GM12878 (cell line): ENCODE measurements at regions not wholly inside any gene's neighbourhood (a gene's known extent, or its start where the extent isn't known, plus 50 kb on each side); places are given as distances from the start of the nearest gene placed in this dataset.

ENCODE experiments used
- ATAC-seq: fragments of 200-7000 bp; cut with Tn5 transposase; 3 replicates; pipeline ENCODE4 v1.9.1; 2020; ENCODE audit warnings: mild to moderate bottlenecking, moderate library complexity
- BruUV-seq: library from RNA; stranded (reverse); fragments of 400-500 nt; replicated peaks from 2 replicates; lab custom pipeline; 2021; lab: Mats Ljungman, UMichigan
- CTCF ChIA-PET: fragments of 300-600 bp; sonication (Branson Sonifier 250); formaldehyde crosslinking; extraction: SDS; loops from one replicate; lab custom pipeline; 2021; ENCODE audit warnings: inconsistent platforms; lab: Yijun Ruan, JAX
- POLR2A ChIA-PET: fragments of 350-600 bp; formaldehyde crosslinking; extraction: SDS; loops from one replicate; lab custom pipeline; 2021; ENCODE audit warnings: inconsistent platforms; lab: Charles Lee
- RAD21 ChIA-PET: fragments of 300-600 bp; sonication (Branson Sonifier 250); formaldehyde crosslinking; loops from one replicate; lab custom pipeline; 2023; ENCODE audit warnings: antibody characterized with exemption; ENCODE audit not compliant: unreplicated experiment; lab: Charles Lee
- SMC1A ChIA-PET: fragments of 300-600 bp; sonication (Branson Sonifier 250); formaldehyde crosslinking; loops from one replicate; lab custom pipeline; 2023; ENCODE audit not compliant: unreplicated experiment, uncharacterized antibody; lab: Charles Lee
- DNase-seq: peaks from one replicate; pipeline ENCODE4 v3.0.0-alpha.2; 2011; ENCODE audit warnings: low read depth, low spot score
- FAIRE-seq: peaks from 3 replicates; lab custom pipeline; 2011; peaks lifted over from hg19 to GRCh38; lab: Jason Lieb, UNC
- H2AFZ ChIP-seq: 2 replicates; pipeline ENCODE4 v1.6.0; 2011; ENCODE audit warnings: low read depth, low read length, control low read depth; ENCODE audit not compliant: control insufficient read depth
- H3K27ac ChIP-seq: 2 replicates; pipeline ENCODE4 v1.5.1; 2011; ENCODE audit warnings: control low read depth; ENCODE audit not compliant: control insufficient read depth, insufficient read depth
- H3K27me3 ChIP-seq, 2 experiments: replicated peaks in 1 of 2; 2 replicates each; pipeline versions ENCODE4 v1.6.0 to v1.6.1; 2011; ENCODE audit warnings: low read length in 1 of 2; ENCODE audit not compliant: control insufficient read depth in 2 of 2, insufficient read depth in 2 of 2
- H3K36me3 ChIP-seq, 2 experiments: 2 replicates each; pipeline ENCODE4 v1.5.1; 2011; ENCODE audit warnings: low read length in 1 of 2; ENCODE audit not compliant: control insufficient read depth in 2 of 2, insufficient read depth in 2 of 2
- H3K4me1 ChIP-seq: 2 replicates; pipeline ENCODE4 v1.6.1; 2011; ENCODE audit warnings: mild to moderate bottlenecking, low read length, moderate library complexity, mixed read lengths; ENCODE audit not compliant: control insufficient read depth, insufficient read depth
- H3K4me2 ChIP-seq: 2 replicates; pipeline ENCODE4 v1.6.0; 2011; ENCODE audit warnings: control low read depth; ENCODE audit not compliant: control insufficient read depth, insufficient read depth
- H3K4me3 ChIP-seq: fragments of 200-600 bp; sonication (generic); 2 replicates; pipeline ENCODE4 v1.5.1; 2016
- H3K79me2 ChIP-seq: 2 replicates; pipeline ENCODE4 v1.6.0; 2011; ENCODE audit warnings: low read length; ENCODE audit not compliant: control insufficient read depth, insufficient read depth
- H3K9ac ChIP-seq: 2 replicates; pipeline ENCODE4 v1.8.0; 2011; ENCODE audit warnings: low read length, control low read depth, mixed read lengths; ENCODE audit not compliant: control insufficient read depth, insufficient read depth
- H3K9me3 ChIP-seq: replicated peaks from 3 replicates; pipeline ENCODE4 v1.5.1; 2011; ENCODE audit warnings: mild to moderate bottlenecking, low read length; ENCODE audit not compliant: control insufficient read depth, insufficient read depth
- H4K20me1 ChIP-seq: 2 replicates; pipeline ENCODE4 v1.6.0; 2011; ENCODE audit not compliant: control insufficient read depth, insufficient read depth
- CBX5 ChIP-seq: sonication (generic); IDR thresholded peaks from 2 replicates; pipeline ENCODE4 v1.6.1; 2016; ENCODE audit warnings: low read depth, moderate library complexity, mild to moderate bottlenecking, inconsistent platforms
- CHD1 ChIP-seq: IDR thresholded peaks from 2 replicates; pipeline ENCODE4 v1.6.1; 2012; ENCODE audit warnings: low read depth, low read length, improper control_type of control experiment
- FOS ChIP-seq: IDR thresholded peaks from 3 replicates; pipeline ENCODE4 v1.6.1; 2011; ENCODE audit warnings: borderline replicate concordance; ENCODE audit not compliant: insufficient read length; ENCODE audit errors: extremely low read depth
- FOXK2 ChIP-seq: fragments of 450-650 bp; IDR thresholded peaks from 2 replicates; pipeline ENCODE4 v1.6.1; 2017; ENCODE audit warnings: mild to moderate bottlenecking, moderate library complexity
- HCFC1 ChIP-seq: fragments of 150-350 bp; IDR thresholded peaks from 2 replicates; pipeline ENCODE4 v1.6.1; 2014; ENCODE audit warnings: low read length
- HDGF ChIP-seq: fragments of 450-650 bp; IDR thresholded peaks from 2 replicates; pipeline ENCODE4 v1.6.1; 2016; ENCODE audit warnings: antibody characterized with exemption
- NFYB ChIP-seq: IDR thresholded peaks from 2 replicates; pipeline ENCODE4 v1.6.1; 2011; ENCODE audit warnings: low read depth, mild to moderate bottlenecking, low read length, improper control_type of control experiment, moderate library complexity; ENCODE audit not compliant: insufficient read depth
- NR2C1 ChIP-seq: fragments of 450-650 bp; IDR thresholded peaks from 2 replicates; pipeline ENCODE4 v1.6.1; 2017; ENCODE audit warnings: antibody characterized with exemption, mild to moderate bottlenecking, moderate library complexity
- NR2C2 ChIP-seq: IDR thresholded peaks from 2 replicates; pipeline ENCODE4 v1.6.1; 2011; ENCODE audit warnings: borderline replicate concordance, low read depth; ENCODE audit not compliant: control insufficient read depth, insufficient read length
- NR2F1 ChIP-seq: fragments of 450-650 bp; conservative IDR thresholded peaks from 2 replicates; pipeline ENCODE4 v1.6.1; 2017; ENCODE audit warnings: mild to moderate bottlenecking
- PAX5 ChIP-seq: IDR thresholded peaks from 2 replicates; pipeline ENCODE4 v1.6.1; 2011; ENCODE audit warnings: low read depth, low read length, borderline replicate concordance
- SMARCA5 ChIP-seq: fragments of 450-650 bp; IDR thresholded peaks from 2 replicates; pipeline ENCODE4 v1.6.1; 2017; ENCODE audit warnings: mild to moderate bottlenecking
- SRF ChIP-seq, 2 experiments: IDR thresholded peaks; 2 replicates each; pipeline ENCODE4 v1.6.1; 2011; ENCODE audit warnings: low read depth in 2 of 2, low read length in 2 of 2, mild to moderate bottlenecking in 1 of 2, moderate library complexity in 1 of 2
- SUPT20H ChIP-seq: IDR thresholded peaks from 2 replicates; pipeline ENCODE4 v1.6.1; 2011; ENCODE audit warnings: low read depth, mild to moderate bottlenecking, low read length, moderate library complexity, borderline replicate concordance; ENCODE audit not compliant: control insufficient read depth
- TCF7 ChIP-seq: IDR thresholded peaks from 2 replicates; pipeline ENCODE4 v1.6.1; 2014; ENCODE audit warnings: antibody characterized with exemption, borderline replicate concordance
- USF1 ChIP-seq: IDR thresholded peaks from 2 replicates; pipeline ENCODE4 v1.6.1; 2011; ENCODE audit warnings: borderline replicate concordance, low read depth, mild to moderate bottlenecking, moderate library complexity, mixed read lengths, low read length; ENCODE audit not compliant: insufficient read depth; ENCODE audit errors: extremely low read length
- USF2 ChIP-seq: IDR thresholded peaks from 2 replicates; pipeline ENCODE4 v1.6.1; 2011; ENCODE audit warnings: low read depth, low read length, improper control_type of control experiment, borderline replicate concordance
- ZNF592 ChIP-seq: fragments of 450-650 bp; IDR thresholded peaks from 2 replicates; pipeline ENCODE4 v1.6.1; 2017; ENCODE audit warnings: mild to moderate bottlenecking, moderate library complexity
- WGBS: methylation state at CpG from one replicate; pipeline ENCODE4 v1.1.6; 2016; ENCODE audit warnings: low lambda C conversion rate; ENCODE audit not compliant: insufficient replicate concordance, insufficient coverage; ENCODE audit errors: missing lambda C conversion rate; 5-methylcytosine and 5-hydroxymethylcytosine counted together
- in situ Hi-C: fragments of 300-500 bp; cut with MboI; formaldehyde crosslinking; loops from 9 replicates; pipeline ENCODE4 v1.14.3; 2018; ENCODE audit warnings: mixed read lengths
- intact Hi-C: fragments of 100-400 bp; cut with micrococcal nuclease; formaldehyde crosslinking; loops from one replicate; pipeline ENCODE4 v1.14.2; 2022; ENCODE audit not compliant: unreplicated experiment
- TF ChIP-seq, protein P1 (sequence below): fragments of 450-650 bp; IDR thresholded peaks from 2 replicates; pipeline ENCODE4 v1.6.1; 2014; ENCODE audit warnings: mild to moderate bottlenecking

GRCh38 chr11:134907636-134908035, 495.6 kb upstream of the B3GAT1 start:
- Histone ChIP-seq H4K20me1 (peaks cover 4% of the 10 kb centered on the region; the same call in 1 of the 2 replicates), H3K36me3 (no peaks in the 10 kb centered on the region), H3K79me2 (no peaks in the 10 kb centered on the region), H3K4me3 (no peak overlapping the region), H3K9ac (no peak overlapping the region), H2AFZ (no peak overlapping the region), H3K9me3 (no peaks in the 10 kb centered on the region), H3K27me3 (peaks cover 0 to 4% of the 10 kb centered on the region in 2 experiments; a peak in 3 of 4 replicates), H3K4me1 (no peaks in the 10 kb centered on the region), H3K27ac (no peak overlapping the region), H3K4me2 (no peak overlapping the region)
- FAIRE-seq (no peak), DNase-seq (no peak), ATAC-seq (no peak)
- POLR2A ChIA-PET: no interaction called here
- CTCF ChIA-PET: no interaction called here
- WGBS: 6% methylated on average over 5 of the region's 5 CpGs
- in situ Hi-C loops: no loop called here
- SMC1A ChIA-PET: no interaction called here
- intact Hi-C loops: no loop called here
- BruUV-seq: no TSS peak
- RAD21 ChIA-PET: no interaction called here
- TF ChIP-seq NR2F1 (no peak), SUPT20H (no peak), NFYB (no peak), FOS (no peak), CBX5 (no peak), USF1 (no peak), NR2C1 (no peak), SRF (IDR thresholded peaks at IDR 0.05; ENCODE audit: low read depth in 2 of 2, low read length in 2 of 2) (no peak), CHD1 (no peak), HDGF (no peak), HCFC1 (no peak), ZNF592 (no peak), TCF7 (no peak), SMARCA5 (no peak), FOXK2 (no peak), PAX5 (no peak), USF2 (no peak), NR2C2 (no peak)
- TF ChIP-seq, protein P1, sequence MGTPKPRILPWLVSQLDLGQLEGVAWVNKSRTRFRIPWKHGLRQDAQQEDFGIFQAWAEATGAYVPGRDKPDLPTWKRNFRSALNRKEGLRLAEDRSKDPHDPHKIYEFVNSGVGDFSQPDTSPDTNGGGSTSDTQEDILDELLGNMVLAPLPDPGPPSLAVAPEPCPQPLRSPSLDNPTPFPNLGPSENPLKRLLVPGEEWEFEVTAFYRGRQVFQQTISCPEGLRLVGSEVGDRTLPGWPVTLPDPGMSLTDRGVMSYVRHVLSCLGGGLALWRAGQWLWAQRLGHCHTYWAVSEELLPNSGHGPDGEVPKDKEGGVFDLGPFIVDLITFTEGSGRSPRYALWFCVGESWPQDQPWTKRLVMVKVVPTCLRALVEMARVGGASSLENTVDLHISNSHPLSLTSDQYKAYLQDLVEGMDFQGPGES: no peak
